Neural crest cell (in vitro differentiated cells): ENCODE measurements at regions not wholly inside any gene's neighbourhood (a gene's known extent, or its start where the extent isn't known, plus 50 kb on each side); places are given as distances from the start of the nearest gene placed in this dataset.
"Not testable (repeated sequence)": the region's sequence is repeated elsewhere in the genome, so short reads cannot be mapped to it uniquely, and the experiment has no call there.

Source experiments
- DNase-seq: peaks from one replicate; pipeline ENCODE4 v3.0.0; 2021; ENCODE audit warnings: low read depth, mixed read lengths, low spot score
- H3K27ac Mint-ChIP-seq: one replicate; pipeline ENCODE4 v1.8.0; 2021; ENCODE audit warnings: mild to moderate bottlenecking, mixed read lengths; ENCODE audit not compliant: unreplicated experiment
- H3K27me3 Mint-ChIP-seq: 2 replicates; pipeline ENCODE4 v1.8.0; 2021; ENCODE audit warnings: low read depth, mild to moderate bottlenecking, mixed read lengths
- H3K36me3 Mint-ChIP-seq: 2 replicates; pipeline ENCODE4 v1.8.0; 2021; ENCODE audit warnings: low read depth, mild to moderate bottlenecking, mixed read lengths
- H3K4me1 Mint-ChIP-seq: 2 replicates; pipeline ENCODE4 v1.8.0; 2021; ENCODE audit warnings: mixed read lengths
- H3K4me3 Mint-ChIP-seq: one replicate; pipeline ENCODE4 v1.8.0; 2021; ENCODE audit warnings: mild to moderate bottlenecking, mixed read lengths
- H3K9me3 Mint-ChIP-seq: 2 replicates; pipeline ENCODE4 v1.8.0; 2021; ENCODE audit warnings: mixed read lengths
- CTCF ChIP-seq: fragments of 200-600 bp; sonication (generic); conservative IDR thresholded peaks from 2 replicates; pipeline ENCODE4 v1.5.0; 2021; ENCODE audit warnings: antibody characterized with exemption, mild to moderate bottlenecking

- H3K4me3 Mint-ChIP-seq, result no peak overlapping the region
- peaks cover 63% of the 10 kb centered on the region for H3K27me3 Mint-ChIP-seq
- no peaks in the 10 kb centered on the region for H3K4me1 Mint-ChIP-seq
- TF ChIP-seq CTCF, result peak; percentile 84
- no peak overlapping the region for H3K27ac Mint-ChIP-seq
- peaks cover 7% of the 10 kb centered on the region for H3K9me3 Mint-ChIP-seq
- DNase-seq, result peak; percentile 8
- H3K36me3 Mint-ChIP-seq, result peaks cover 3% of the 10 kb centered on the region
These were observed 451.0 kb downstream of the MFSD1 start for GRCh38 chr3:159252772-159253384.

- no peak for DNase-seq
- H3K9me3 Mint-ChIP-seq, result peaks cover 7% of the 10 kb centered on the region
- H3K36me3 Mint-ChIP-seq, result peaks cover 3% of the 10 kb centered on the region
- no peak overlapping the region for H3K27ac Mint-ChIP-seq
- H3K27me3 Mint-ChIP-seq, result peaks cover 65% of the 10 kb centered on the region
- no peak overlapping the region for H3K4me3 Mint-ChIP-seq
- no peaks in the 10 kb centered on the region for H3K4me1 Mint-ChIP-seq
- TF ChIP-seq CTCF, result no peak
These were observed 452.0 kb downstream of the MFSD1 start for GRCh38 chr3:159253860-159254259.

GRCh38 chr3:159257954-159258353, 456.1 kb downstream of the MFSD1 start:
- no peak for DNase-seq
- Mint-ChIP-seq H3K9me3 (peaks cover under 1% of the 10 kb centered on the region), H3K36me3 (peaks cover under 1% of the 10 kb centered on the region), H3K4me3 (no peak overlapping the region), H3K27me3 (peaks cover 77% of the 10 kb centered on the region), H3K27ac (no peak overlapping the region), H3K4me1 (no peaks in the 10 kb centered on the region)
- no peak for TF ChIP-seq CTCF

- Mint-ChIP-seq H3K4me1 (no peaks in the 10 kb centered on the region), H3K9me3 (no peaks in the 10 kb centered on the region), H3K4me3 (no peak overlapping the region), H3K36me3 (no peaks in the 10 kb centered on the region), H3K27ac (no peak overlapping the region), H3K27me3 (peaks cover 77% of the 10 kb centered on the region)
- TF ChIP-seq CTCF, result no peak
- no peak for DNase-seq
These were observed 457.1 kb downstream of the MFSD1 start for GRCh38 chr3:159258934-159259333.

GRCh38 chr3:159260049-159260662, 458.3 kb downstream of the MFSD1 start:
- no peak overlapping the region for H3K4me3 Mint-ChIP-seq
- peak; percentile 48 for DNase-seq
- no peaks in the 10 kb centered on the region for H3K4me1 Mint-ChIP-seq
- no peaks in the 10 kb centered on the region for H3K36me3 Mint-ChIP-seq
- H3K9me3 Mint-ChIP-seq, result no peaks in the 10 kb centered on the region
- H3K27me3 Mint-ChIP-seq, result peaks cover 65% of the 10 kb centered on the region
- no peak overlapping the region for H3K27ac Mint-ChIP-seq
- peak; percentile 89 for TF ChIP-seq CTCF

GRCh38 chr3:159261333-159261732, 459.5 kb downstream of the MFSD1 start:
- not testable (repeated sequence) for DNase-seq, H3K4me1 Mint-ChIP-seq, H3K36me3 Mint-ChIP-seq, H3K9me3 Mint-ChIP-seq, H3K27ac Mint-ChIP-seq, H3K4me3 Mint-ChIP-seq
- H3K27me3 Mint-ChIP-seq, result peaks cover 56% of the 10 kb centered on the region
